GM18505 (cell line): ENCODE measurements at regions not wholly inside any gene's neighbourhood (a gene's known extent, or its start where the extent isn't known, plus 50 kb on each side); places are given as distances from the start of the nearest gene placed in this dataset.
"Not testable (repeated sequence)": the region's sequence is repeated elsewhere in the genome, so short reads cannot be mapped to it uniquely, and the experiment has no call there.

ENCODE experiments used
- ATAC-seq: cut with Tn5 transposase; IDR thresholded peaks from one replicate; pipeline ENCODE4 v1.9.1; 2021; ENCODE audit not compliant: unreplicated experiment
- POLR2A ChIP-seq: IDR thresholded peaks from 4 replicates; pipeline ENCODE4 v1.6.1; 2011; ENCODE audit warnings: borderline replicate concordance; ENCODE audit not compliant: insufficient read depth, insufficient read length; ENCODE audit errors: extremely low read depth

DNA sequence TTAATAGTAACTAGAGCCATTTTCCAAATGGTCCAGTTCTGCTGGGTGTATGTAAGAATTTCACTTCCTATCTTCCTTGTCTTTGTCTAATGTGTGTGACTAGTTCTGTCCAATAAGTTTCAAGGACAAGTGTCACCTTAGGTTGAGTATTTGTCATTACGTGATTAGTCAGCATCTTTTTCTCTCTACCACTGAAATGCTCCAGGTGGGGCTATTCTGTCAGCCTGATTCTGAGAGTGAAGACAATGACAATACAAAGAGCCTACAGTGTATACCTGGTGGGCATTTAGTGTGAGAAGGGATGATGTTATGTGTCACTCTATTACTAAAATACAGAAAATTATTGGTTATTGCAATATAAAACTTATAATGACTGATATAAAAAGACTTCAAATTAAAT, 876.3 kb downstream of the C4orf33 start:
- ATAC-seq = no peak
- TF ChIP-seq POLR2A = no peak

- no peak for TF ChIP-seq POLR2A
- ATAC-seq = no peak
Measured at GRCh38 chr4:129974730-129975129, 878.8 kb downstream of the C4orf33 start.

- ATAC-seq = no peak
- no peak for TF ChIP-seq POLR2A
Measured at GRCh38 chr4:129978315-129978714, 882.4 kb downstream of the C4orf33 start.

DNA sequence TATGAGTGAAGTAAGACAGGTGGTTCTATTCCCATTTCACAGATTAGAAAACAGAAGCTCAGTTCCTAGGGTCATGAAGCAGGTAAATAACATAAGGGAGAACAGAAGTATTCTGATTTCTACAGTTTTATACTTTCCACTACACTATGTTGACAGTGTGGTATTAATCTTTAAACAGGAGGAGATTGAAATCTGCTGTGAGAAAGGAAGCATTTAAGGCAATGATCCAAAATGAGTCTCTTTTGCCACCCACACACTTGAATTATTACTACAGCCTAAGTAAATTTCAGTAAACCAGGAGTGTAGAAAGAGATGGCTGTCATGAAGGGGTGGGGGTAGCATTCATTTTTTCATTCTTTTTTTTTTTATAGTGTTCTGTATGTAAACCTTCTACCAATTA, 893.0 kb downstream of the C4orf33 start:
- no peak for TF ChIP-seq POLR2A
- ATAC-seq = no peak

GRCh38 chr4:129994715-129995114, 898.8 kb downstream of the C4orf33 start:
- peak; percentile 72 for ATAC-seq
- TF ChIP-seq POLR2A = no peak

- ATAC-seq = no peak
- no peak for TF ChIP-seq POLR2A
Measured at GRCh38 chr4:129998436-129999150, 902.6 kb downstream of the C4orf33 start.

GRCh38 chr4:129999156-129999555, 903.2 kb downstream of the C4orf33 start:
- no peak for ATAC-seq
- no peak for TF ChIP-seq POLR2A

DNA sequence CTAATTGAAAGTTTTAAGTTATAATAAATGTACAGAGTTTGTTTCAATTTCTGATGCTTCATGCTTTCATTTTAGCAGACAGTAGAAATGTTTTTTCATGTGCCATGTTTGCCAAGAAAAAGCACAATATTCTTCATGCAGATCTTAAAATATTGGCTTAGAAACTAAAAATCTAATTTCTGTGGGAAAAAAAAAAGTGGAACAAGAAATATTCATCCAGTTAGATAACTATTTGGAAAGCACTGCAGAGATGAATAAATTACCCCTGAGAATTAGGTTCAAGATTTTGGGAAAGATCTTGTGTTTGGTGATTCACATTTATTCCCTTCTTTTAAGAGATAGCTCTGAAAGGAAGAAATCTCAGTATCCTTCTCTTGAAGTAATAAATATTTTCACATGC, 912.5 kb downstream of the C4orf33 start:
- TF ChIP-seq POLR2A = no peak
- ATAC-seq = no peak

DNA sequence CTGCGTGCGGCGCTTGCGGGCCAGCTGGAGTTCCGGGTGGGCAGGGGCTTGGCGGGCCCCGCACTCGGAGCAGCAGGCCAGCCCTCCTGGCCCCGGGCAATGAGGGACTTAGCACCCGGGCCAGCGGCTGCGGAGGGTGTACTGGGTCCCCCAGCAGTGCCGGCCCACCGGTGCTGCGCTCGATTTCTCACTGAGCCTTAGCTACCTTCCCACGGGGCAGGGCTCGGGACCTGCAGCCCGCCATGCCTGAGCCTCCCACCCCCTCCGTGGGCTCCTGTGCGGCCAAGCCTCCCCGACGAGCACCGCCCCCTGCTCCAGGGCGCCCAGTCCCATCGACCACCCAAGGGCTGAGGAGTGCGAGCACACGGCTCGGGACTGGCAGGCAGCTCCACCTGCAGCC, 916.9 kb downstream of the C4orf33 start:
- not testable (repeated sequence) for ATAC-seq

DNA sequence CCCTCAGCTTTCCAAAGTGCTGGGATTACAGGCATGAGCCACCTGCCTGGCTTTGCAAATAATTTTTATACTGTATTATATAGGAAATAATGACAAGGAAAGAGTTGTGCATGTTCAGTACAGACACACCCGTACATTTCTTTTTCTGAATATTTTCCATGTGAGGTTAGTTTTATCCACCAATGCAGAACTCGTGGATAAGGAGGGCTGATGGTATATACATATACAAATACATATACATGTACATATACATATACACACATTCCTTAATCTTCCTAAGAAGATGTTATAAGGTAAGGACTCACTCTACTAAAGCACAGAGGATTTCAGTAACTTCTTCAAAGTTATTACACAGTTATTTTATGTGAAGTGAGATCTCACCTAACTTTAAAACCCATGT, 925.8 kb downstream of the C4orf33 start:
- TF ChIP-seq POLR2A = no peak
- ATAC-seq = no peak

DNA sequence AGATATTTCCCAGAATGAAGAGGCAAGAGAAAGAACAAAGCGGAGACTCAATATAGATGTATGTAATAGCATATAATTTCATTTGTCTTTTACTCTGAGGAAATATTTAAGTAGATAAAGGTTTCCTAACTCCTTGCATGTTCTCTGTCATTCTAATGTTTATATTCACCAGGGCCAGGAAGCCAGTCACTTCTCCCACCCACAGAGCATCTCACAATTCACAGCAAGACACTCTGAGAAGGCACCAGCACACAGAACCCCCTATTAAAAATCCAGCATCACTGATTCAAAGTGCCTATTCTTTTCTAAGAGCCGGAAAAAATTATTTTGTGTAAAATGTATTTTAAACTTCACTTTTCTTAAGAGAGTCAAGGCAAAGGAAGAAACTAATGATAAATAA, 927.1 kb downstream of the C4orf33 start:
- TF ChIP-seq POLR2A = no peak
- ATAC-seq = no peak

DNA sequence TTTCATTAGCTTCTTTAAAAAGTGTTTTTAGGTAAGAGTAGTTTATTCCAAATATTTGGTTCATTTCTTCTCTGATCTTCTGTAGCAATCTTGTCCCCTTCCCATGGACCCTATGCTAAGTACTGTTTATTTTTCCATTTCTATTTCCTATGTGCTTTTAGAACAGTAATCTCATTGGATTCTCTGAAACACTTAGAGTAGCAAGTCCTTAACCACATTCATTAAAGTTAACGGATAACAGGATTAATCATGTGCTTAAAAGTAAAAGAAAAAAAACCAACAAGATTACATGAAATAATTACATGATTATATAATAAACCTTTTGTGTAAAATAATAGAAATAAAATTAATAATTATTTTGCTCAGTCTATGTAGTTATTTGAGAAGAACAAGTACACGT, 929.7 kb downstream of the C4orf33 start:
- no peak for TF ChIP-seq POLR2A
- no peak for ATAC-seq

DNA sequence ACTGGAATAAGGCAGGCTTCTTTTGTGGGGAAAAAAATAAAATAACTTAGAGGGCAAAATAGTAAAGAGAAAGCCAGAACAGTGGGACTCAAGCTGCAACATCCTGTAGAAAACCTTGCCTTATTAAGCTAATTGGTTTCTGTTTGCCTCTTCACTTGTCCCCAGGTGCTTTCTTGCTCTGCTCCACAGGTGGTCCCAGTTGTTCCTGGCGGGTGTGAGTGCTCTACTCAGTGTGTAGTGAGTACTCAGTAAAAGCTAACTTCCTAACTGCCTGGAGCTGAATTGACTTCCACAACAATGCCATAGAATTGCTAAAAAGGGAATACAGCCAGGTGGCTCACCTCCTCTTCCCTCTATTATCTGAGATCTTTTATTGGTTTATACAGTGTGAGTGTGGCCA, 930.2 kb downstream of the C4orf33 start:
- TF ChIP-seq POLR2A = no peak
- ATAC-seq = no peak

DNA sequence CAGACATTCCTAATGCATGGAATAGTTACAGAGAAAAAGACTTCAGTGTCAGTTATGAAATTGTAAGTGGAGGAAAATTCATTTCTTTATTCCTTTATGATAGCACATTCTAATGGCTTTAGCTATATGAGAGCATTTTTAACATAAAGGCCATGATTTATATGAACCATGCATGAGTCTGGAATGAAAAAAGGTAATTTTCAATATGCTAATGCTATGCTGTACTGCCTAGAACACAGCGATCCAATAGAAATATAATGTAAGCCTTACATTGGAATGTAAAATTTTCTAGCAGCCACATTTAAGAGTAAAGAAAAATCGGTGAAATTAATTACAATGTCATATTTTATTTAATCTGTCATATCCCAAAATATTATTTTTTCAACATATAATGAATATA, 932.0 kb downstream of the C4orf33 start:
- ATAC-seq = no peak
- no peak for TF ChIP-seq POLR2A

DNA sequence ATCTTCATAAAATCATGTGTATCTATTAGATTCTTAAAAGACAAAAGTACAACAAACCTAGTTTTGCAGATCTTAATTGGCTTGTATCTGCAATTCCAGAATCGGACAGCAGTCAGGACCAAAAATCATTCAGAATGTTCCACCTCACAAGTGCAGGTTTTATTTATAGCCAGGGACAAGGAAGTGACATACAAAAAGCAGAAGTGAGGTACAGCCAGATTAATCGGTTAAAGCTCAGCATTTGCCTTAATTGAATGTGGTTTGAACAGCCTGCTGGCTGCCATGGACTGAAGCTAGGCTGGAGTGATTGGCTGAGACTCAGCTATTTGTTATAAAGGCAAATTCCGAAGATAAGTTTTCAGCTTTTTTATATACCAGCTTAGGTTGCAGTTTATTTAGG, 932.6 kb downstream of the C4orf33 start:
- ATAC-seq = peak; percentile 99
- no peak for TF ChIP-seq POLR2A
